GM19023 (cell line): ENCODE measurements at regions not wholly inside any gene's neighbourhood (a gene's known extent, or its start where the extent isn't known, plus 50 kb on each side); places are given as distances from the start of the nearest gene placed in this dataset.
A peak's percentile ranks its signal among the peaks of the same experiment; 100 is the strongest.

Experiments used
- ATAC-seq: cut with Tn5 transposase; IDR thresholded peaks from one replicate; pipeline ENCODE4 v1.9.1; 2021; ENCODE audit warnings: mild to moderate bottlenecking, moderate library complexity; ENCODE audit not compliant: unreplicated experiment

- ATAC-seq: no peak
Observed at GRCh38 chr17:77320044-77320440, 179.3 kb downstream of the SEC14L1 start.

GRCh38 chr17:77320485-77321256 is 179.9 kb downstream of the SEC14L1 start:
- no peak for ATAC-seq

- no peak for ATAC-seq
Observed at GRCh38 chr17:77321649-77322513, 181.1 kb downstream of the SEC14L1 start.

GRCh38 chr17:77322514-77323412 is 182.0 kb downstream of the SEC14L1 start:
- no peak for ATAC-seq

GRCh38 chr17:77323413-77324171 is 182.8 kb downstream of the SEC14L1 start:
- ATAC-seq: no peak

GRCh38 chr17:77324227-77324626 is 183.5 kb downstream of the SEC14L1 start:
- no peak for ATAC-seq

- ATAC-seq: peak; percentile 12
Observed at GRCh38 chr17:77325577-77326075, 184.9 kb downstream of the SEC14L1 start.

- ATAC-seq: no peak
Observed at GRCh38 chr17:77326076-77326591, 185.4 kb downstream of the SEC14L1 start.

- no peak for ATAC-seq
Observed at GRCh38 chr17:77326636-77327035, 185.9 kb downstream of the SEC14L1 start.

- ATAC-seq: no peak
Observed at GRCh38 chr17:77327181-77327565, 186.4 kb downstream of the SEC14L1 start.

- no peak for ATAC-seq
Observed at GRCh38 chr17:77327566-77328464, 187.0 kb downstream of the SEC14L1 start.

GRCh38 chr17:77328823-77329740 is 188.3 kb downstream of the SEC14L1 start:
- no peak for ATAC-seq

GRCh38 chr17:77329741-77330531 is 189.2 kb downstream of the SEC14L1 start:
- no peak for ATAC-seq

- ATAC-seq: no peak
Observed at GRCh38 chr17:77330602-77331081, 189.9 kb downstream of the SEC14L1 start.

- ATAC-seq: peak; percentile 61
Observed at GRCh38 chr17:77331301-77331864, 190.6 kb downstream of the SEC14L1 start.
